Activated naive CD8-positive, alpha-beta T cell treated with anti-CD3 and anti-CD28 coated beads, Interleukin-2, amount 50 U/mL, for 24 hours (primary cell): ENCODE measurements at regions not wholly inside any gene's neighbourhood (a gene's known extent, or its start where the extent isn't known, plus 50 kb on each side); places are given as distances from the start of the nearest gene placed in this dataset.
"Not testable (repeated sequence)": the region's sequence is repeated elsewhere in the genome, so short reads cannot be mapped to it uniquely, and the experiment has no call there.

Experiments used
- ATAC-seq: fragments of 150-1000 bp; cut with Tn5 transposase; one replicate; pipeline ENCODE4 v1.10.0; 2021
- DNase-seq: peaks from one replicate; pipeline ENCODE4 v3.0.0; 2021
- H3K27ac Mint-ChIP-seq: one replicate; pipeline ENCODE4 v1.8.0; 2021; ENCODE audit warnings: mild to moderate bottlenecking, mixed read lengths
- H3K27me3 Mint-ChIP-seq: one replicate; pipeline ENCODE4 v1.8.0; 2021; ENCODE audit warnings: mixed read lengths
- H3K36me3 Mint-ChIP-seq: one replicate; pipeline ENCODE4 v1.8.0; 2021; ENCODE audit warnings: low read depth, mixed read lengths
- H3K4me1 Mint-ChIP-seq: one replicate; pipeline ENCODE4 v1.8.0; 2021; ENCODE audit warnings: mixed read lengths
- H3K4me3 Mint-ChIP-seq: one replicate; pipeline ENCODE4 v1.8.0; 2021; ENCODE audit warnings: mild to moderate bottlenecking, moderate library complexity, mixed read lengths
- H3K9me3 Mint-ChIP-seq: one replicate; pipeline ENCODE4 v1.8.0; 2021; ENCODE audit warnings: mixed read lengths

DNA sequence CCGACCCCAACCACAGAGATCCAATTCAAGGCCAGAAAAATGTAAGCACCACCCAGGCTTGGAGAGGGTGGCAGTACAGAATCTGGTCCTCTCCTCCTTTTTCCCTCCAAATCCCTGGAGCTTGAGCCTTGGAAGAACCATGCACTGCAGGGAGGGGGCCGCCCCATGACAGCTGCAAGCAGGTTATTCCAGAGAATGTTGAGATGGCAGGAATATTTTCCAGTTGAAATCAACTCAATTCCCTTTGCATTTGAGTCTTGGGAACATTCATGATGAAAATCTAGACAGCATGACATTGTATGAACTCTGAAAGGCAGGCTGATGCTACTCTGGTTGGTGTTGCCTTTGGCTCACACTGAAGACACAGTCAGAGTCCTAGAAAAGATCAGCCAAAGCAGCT lies 386.6 kb upstream of the FGF16 start:
- no peak for ATAC-seq
- Mint-ChIP-seq H3K4me3 (no peak overlapping the region), H3K27me3 (no peaks in the 10 kb centered on the region), H3K36me3 (no peaks in the 10 kb centered on the region), H3K27ac (no peak overlapping the region), H3K9me3 (no peaks in the 10 kb centered on the region), H3K4me1 (no peaks in the 10 kb centered on the region)
- no peak for DNase-seq

DNA sequence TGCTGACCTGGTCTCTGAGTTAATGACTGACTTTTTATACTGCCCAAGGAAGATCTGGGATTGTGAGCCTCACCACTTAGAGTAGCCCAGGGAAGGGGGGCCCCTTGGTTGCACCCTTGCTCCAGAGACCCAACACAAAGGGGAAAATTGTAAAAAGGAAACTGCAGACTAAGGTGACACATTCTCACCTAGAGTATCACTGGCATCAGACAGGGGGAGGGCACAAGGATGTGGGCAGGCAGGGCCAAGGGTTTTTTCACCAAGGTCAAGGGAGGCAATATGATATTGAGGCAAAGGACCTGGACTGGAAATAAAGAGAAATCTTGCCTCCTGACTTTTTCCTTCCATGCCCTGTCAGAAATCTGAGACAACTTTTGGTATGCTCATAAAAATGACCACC lies 386.2 kb upstream of the FGF16 start:
- Mint-ChIP-seq H3K27me3 (no peaks in the 10 kb centered on the region), H3K36me3 (no peaks in the 10 kb centered on the region), H3K9me3 (no peaks in the 10 kb centered on the region), H3K4me3 (no peak overlapping the region), H3K27ac (no peak overlapping the region), H3K4me1 (no peaks in the 10 kb centered on the region)
- DNase-seq (no peak), ATAC-seq (no peak)

DNA sequence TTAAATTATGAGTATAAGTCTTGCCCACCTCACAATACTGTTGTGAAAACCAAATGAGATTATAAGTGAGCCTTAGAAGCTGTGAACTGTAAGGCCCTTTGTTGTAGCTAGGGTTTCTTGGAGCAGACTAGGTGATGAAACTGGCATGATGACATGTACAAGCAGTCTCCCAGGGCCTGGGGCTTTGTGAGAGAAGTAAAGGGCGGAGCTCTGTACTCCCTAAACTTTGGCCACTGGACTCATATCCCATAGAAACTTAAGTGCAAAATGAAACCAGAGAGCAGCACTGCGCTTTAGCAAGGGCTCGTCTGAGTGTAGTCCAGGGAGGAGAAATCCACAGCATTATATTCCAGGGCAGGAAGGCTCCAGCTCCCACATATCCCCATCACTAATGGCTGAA lies 385.6 kb upstream of the FGF16 start:
- Mint-ChIP-seq H3K27me3 (no peaks in the 10 kb centered on the region), H3K4me3 (no peak overlapping the region), H3K4me1 (no peaks in the 10 kb centered on the region), H3K36me3 (no peaks in the 10 kb centered on the region), H3K27ac (no peak overlapping the region), H3K9me3 (no peaks in the 10 kb centered on the region)
- ATAC-seq (no peak), DNase-seq (no peak)

DNA sequence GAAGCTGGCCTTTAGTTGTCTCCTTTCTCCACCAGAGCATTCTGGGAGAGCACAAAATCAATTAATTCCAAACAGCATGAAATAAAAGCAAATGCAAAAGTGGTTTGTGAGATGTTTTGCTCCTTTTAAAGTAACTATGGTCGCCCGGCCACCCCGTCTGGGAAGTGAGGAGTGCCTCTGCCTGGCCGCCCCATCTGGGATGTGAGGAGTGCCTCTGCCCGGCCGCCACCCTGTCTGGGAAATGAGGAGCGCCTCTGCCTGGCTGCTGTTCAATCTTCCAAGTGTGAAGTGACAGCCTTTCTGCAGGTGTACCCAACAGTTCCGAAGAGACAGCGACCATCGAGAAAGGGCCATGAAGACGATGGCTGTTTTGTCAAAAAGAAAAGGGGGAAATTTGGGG lies 381.3 kb upstream of the FGF16 start:
- Mint-ChIP-seq H3K4me3 (no peak overlapping the region), H3K4me1 (peaks cover 9% of the 10 kb centered on the region), H3K9me3 (no peaks in the 10 kb centered on the region), H3K36me3 (no peaks in the 10 kb centered on the region), H3K27ac (no peak overlapping the region), H3K27me3 (no peaks in the 10 kb centered on the region)
- ATAC-seq (no peak), DNase-seq (no peak)

DNA sequence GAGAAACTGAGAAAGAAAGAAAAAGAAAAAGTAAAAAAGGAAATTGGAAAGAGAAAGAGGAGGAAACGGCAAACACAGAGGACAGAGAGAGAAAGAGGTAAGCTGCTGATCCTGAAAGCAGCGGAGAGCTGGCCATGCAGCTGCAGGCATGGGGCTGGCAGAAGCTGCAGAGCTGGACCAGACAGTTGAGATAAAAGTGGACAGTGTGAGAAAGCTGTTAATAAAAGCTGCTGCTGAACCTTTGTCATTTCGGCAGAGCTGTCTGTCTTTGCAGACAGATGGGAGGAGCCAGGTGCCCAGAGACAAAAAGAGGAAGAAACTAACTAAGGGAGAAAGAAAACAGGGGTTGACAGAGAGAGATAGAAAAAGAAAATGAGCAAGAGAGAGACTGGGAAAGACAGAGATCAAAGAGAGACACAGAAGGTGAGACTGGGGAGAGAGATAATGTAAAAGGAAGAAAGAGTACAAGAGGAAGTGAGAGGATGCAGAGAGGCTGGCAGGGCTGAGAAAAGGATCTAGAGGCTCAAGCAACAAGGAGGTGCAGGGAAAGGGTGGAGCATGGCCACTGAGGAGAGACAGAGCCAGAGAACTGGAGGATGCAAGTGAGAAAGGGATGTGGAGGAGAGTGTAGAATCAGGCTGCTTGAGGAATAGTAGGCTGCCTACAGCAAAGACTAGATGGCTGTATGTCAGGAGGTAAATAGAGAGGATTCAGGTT lies 376.8 kb upstream of the FGF16 start:
- Mint-ChIP-seq H3K27ac (peak overlapping the region; percentile 20), H3K4me1 (peaks cover 9% of the 10 kb centered on the region), H3K4me3 (peak overlapping the region; percentile 32), H3K36me3 (no peaks in the 10 kb centered on the region), H3K27me3 (no peaks in the 10 kb centered on the region), H3K9me3 (no peaks in the 10 kb centered on the region)
- no peak for DNase-seq
- ATAC-seq = no peak

GRCh38 chrX:77076896-77077295 lies 370.3 kb upstream of the FGF16 start:
- ATAC-seq (no peak), DNase-seq (no peak)
- Mint-ChIP-seq H3K9me3 (peaks cover 12% of the 10 kb centered on the region), H3K27me3 (no peaks in the 10 kb centered on the region), H3K27ac (no peak overlapping the region), H3K4me3 (no peak overlapping the region), H3K36me3 (no peaks in the 10 kb centered on the region), H3K4me1 (no peaks in the 10 kb centered on the region)

DNA sequence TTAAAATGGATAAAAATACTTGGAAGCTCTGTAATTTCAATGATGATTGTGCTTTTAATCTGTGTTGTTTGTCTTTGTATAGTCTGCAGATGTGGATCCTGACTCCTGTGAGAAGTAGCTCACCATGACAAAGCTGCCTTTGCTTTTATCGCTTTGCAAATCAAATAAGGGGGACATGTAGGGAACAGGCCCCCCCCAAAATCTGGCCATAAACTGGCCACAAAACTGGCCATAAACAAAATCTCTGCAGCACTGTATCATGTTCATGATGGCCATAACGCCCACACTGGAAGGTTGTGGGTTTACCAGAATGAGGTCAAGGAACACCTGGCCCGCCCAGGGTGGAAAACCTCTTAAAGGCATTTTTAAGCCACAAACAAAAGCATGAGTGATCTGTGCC lies 366.0 kb upstream of the FGF16 start:
- H3K27ac Mint-ChIP-seq, ATAC-seq, DNase-seq, H3K4me3 Mint-ChIP-seq, H3K36me3 Mint-ChIP-seq, H3K27me3 Mint-ChIP-seq, H3K4me1 Mint-ChIP-seq: not testable (repeated sequence)
- H3K9me3 Mint-ChIP-seq = peaks cover 15% of the 10 kb centered on the region

GRCh38 chrX:77085372-77085771 lies 361.8 kb upstream of the FGF16 start:
- DNase-seq = no peak
- H3K27me3 Mint-ChIP-seq = no peaks in the 10 kb centered on the region
- no peaks in the 10 kb centered on the region for H3K4me1 Mint-ChIP-seq
- peaks cover 14% of the 10 kb centered on the region for H3K9me3 Mint-ChIP-seq
- ATAC-seq = no peak
- no peak overlapping the region for H3K4me3 Mint-ChIP-seq
- H3K36me3 Mint-ChIP-seq = no peaks in the 10 kb centered on the region
- no peak overlapping the region for H3K27ac Mint-ChIP-seq

DNA sequence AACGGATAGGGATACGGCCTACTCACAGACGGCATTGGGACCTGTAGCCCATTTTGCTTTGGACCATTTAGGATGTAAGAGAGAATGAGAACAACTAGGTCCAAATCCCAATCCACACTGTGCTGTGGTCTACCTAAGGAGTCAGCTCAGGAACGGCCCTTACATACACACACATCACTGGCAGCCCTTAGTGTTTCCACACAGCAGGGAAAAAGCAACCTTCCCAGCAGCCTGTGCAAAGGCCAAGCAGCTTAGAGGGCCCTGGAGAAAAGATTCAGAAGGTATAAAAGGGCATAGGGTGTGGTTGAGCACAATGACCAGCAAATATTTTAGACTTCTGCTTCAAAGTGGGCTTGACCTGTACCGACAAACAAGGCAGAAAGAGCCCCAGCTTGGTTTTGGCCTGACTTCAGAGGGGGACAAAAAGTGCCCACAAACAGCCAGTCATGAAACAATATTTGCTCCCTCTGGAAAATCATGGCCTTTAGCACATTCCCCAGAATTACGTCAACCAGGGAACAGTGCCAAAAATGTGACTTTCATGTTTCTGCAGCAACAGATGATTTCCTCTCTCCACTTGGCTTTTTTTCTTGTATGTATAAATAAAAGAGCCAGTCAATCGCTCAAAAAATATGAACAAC lies 359.5 kb upstream of the FGF16 start:
- Mint-ChIP-seq H3K4me3 (no peak overlapping the region), H3K27me3 (no peaks in the 10 kb centered on the region), H3K36me3 (no peaks in the 10 kb centered on the region), H3K4me1 (no peaks in the 10 kb centered on the region), H3K9me3 (no peaks in the 10 kb centered on the region), H3K27ac (no peak overlapping the region)
- ATAC-seq (no peak), DNase-seq (no peak)

GRCh38 chrX:77088233-77088632 lies 359.0 kb upstream of the FGF16 start:
- Mint-ChIP-seq H3K9me3 (no peaks in the 10 kb centered on the region), H3K4me3 (no peak overlapping the region), H3K4me1 (no peaks in the 10 kb centered on the region), H3K27ac (no peak overlapping the region), H3K27me3 (no peaks in the 10 kb centered on the region), H3K36me3 (no peaks in the 10 kb centered on the region)
- DNase-seq = no peak
- ATAC-seq = no peak

- ATAC-seq (no peak), DNase-seq (no peak)
- H3K27me3 Mint-ChIP-seq = no peaks in the 10 kb centered on the region
- no peaks in the 10 kb centered on the region for H3K4me1 Mint-ChIP-seq
- no peaks in the 10 kb centered on the region for H3K36me3 Mint-ChIP-seq
- H3K9me3 Mint-ChIP-seq = no peaks in the 10 kb centered on the region
- H3K27ac Mint-ChIP-seq = no peak overlapping the region
- H3K4me3 Mint-ChIP-seq = no peak overlapping the region
Measured at GRCh38 chrX:77114501-77114900, 332.7 kb upstream of the FGF16 start.

DNA sequence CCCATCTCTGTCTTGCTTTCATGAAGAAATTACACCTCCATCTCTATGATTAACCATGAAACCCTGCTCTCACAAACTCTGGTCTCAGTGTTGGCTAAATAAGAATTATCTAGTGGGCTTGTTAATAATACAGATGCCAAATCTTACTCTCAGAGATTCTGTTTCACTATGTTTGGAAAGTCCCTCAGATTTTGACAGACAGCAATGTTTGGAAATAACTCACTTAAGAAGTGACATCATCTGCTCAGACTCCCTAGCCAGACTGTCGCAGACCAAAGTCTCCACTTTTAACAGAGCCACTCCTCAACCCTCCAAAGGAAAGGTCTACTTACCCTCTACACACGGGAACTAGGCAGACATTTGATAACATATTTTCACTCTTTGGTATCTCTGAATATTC lies 328.5 kb upstream of the FGF16 start:
- Mint-ChIP-seq H3K27me3 (no peaks in the 10 kb centered on the region), H3K9me3 (no peaks in the 10 kb centered on the region), H3K4me3 (no peak overlapping the region), H3K27ac (no peak overlapping the region), H3K36me3 (no peaks in the 10 kb centered on the region), H3K4me1 (no peaks in the 10 kb centered on the region)
- DNase-seq (no peak), ATAC-seq (no peak)

DNA sequence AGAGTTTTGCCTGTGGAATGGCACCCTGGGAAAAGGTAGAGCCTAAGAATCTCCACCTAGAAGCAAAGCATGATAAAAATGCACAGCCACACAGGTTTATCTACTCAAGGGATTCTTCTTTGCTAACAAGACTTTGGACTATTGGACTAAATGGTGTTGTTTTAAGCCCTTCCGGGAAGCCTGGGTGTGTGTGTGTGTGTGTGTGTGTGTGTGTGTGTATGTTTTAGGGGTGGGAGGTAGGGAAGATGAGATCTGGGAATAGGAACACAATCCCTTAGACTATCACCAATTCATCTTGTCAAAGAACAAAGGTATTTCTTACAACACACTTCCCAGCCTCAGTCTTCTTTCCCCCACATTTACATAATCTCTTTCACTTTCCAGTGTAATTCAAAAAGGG lies 327.5 kb upstream of the FGF16 start:
- Mint-ChIP-seq H3K9me3 (no peaks in the 10 kb centered on the region), H3K4me1 (no peaks in the 10 kb centered on the region), H3K36me3 (no peaks in the 10 kb centered on the region), H3K27me3 (no peaks in the 10 kb centered on the region), H3K4me3 (no peak overlapping the region), H3K27ac (no peak overlapping the region)
- no peak for ATAC-seq
- no peak for DNase-seq

DNA sequence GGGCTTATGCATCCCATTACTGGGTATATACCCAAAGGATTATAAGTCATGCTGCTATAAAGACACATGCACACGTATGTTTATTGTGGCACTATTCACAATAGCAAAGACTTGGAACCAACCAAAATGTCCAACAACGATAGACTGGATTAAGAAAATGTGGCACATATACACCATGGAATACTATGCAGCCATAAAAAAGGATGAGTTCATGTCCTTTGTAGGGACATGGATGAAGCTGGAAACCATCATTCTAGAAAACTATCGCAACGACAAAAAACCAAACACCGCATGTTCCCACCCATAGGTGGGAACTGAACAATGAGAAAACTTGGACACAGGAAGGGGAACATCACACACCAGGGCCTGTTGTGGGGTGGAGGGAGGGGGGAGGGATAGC lies 323.3 kb upstream of the FGF16 start:
- H3K4me3 Mint-ChIP-seq, ATAC-seq, H3K27me3 Mint-ChIP-seq, DNase-seq, H3K36me3 Mint-ChIP-seq, H3K27ac Mint-ChIP-seq, H3K9me3 Mint-ChIP-seq, H3K4me1 Mint-ChIP-seq: not testable (repeated sequence)

DNA sequence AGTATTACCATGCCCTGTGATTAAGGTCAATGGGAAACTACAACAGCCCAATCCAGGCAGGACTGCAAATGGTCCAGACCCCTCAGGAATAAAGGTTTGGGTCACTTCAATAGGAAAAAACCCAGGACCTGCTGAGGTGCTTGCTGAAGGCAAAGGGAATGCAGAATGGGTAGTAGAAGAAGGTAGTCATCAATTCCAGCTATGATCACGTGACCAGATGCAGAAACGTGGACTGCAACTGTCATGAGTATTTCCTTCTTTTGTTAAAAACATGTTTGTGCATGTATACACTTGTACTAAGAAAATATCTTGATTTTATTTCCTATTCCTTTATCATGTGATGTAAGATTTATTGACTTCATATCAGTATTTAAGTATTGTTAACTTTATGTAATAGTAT lies 319.6 kb upstream of the FGF16 start:
- H3K4me3 Mint-ChIP-seq, DNase-seq, H3K27ac Mint-ChIP-seq, H3K27me3 Mint-ChIP-seq, H3K36me3 Mint-ChIP-seq, ATAC-seq, H3K9me3 Mint-ChIP-seq, H3K4me1 Mint-ChIP-seq: not testable (repeated sequence)

GRCh38 chrX:77143907-77144306 lies 303.3 kb upstream of the FGF16 start:
- no peaks in the 10 kb centered on the region for H3K36me3 Mint-ChIP-seq
- no peaks in the 10 kb centered on the region for H3K27me3 Mint-ChIP-seq
- no peak for ATAC-seq
- no peak overlapping the region for H3K4me3 Mint-ChIP-seq
- no peak for DNase-seq
- no peaks in the 10 kb centered on the region for H3K4me1 Mint-ChIP-seq
- no peak overlapping the region for H3K27ac Mint-ChIP-seq
- H3K9me3 Mint-ChIP-seq = no peaks in the 10 kb centered on the region
